Common myeloid progenitor, CD34-positive (primary cell): ENCODE measurements at regions not wholly inside any gene's neighbourhood (a gene's known extent, or its start where the extent isn't known, plus 50 kb on each side); places are given as distances from the start of the nearest gene placed in this dataset.

Experiments used
- CTCF ChIA-PET: fragments of 350-600 bp; sonication (Branson Sonifier 250); formaldehyde crosslinking; loops from one replicate; lab custom pipeline; 2021; ENCODE audit warnings: antibody characterized with exemption; lab: Charles Lee
- POLR2A ChIA-PET: fragments of 350-600 bp; sonication (Branson Sonifier 250); formaldehyde crosslinking; loops from one replicate; lab custom pipeline; 2021; ENCODE audit warnings: antibody characterized with exemption; lab: Charles Lee
- DNase-seq, 3 donors: peaks; one replicate each; pipeline versions ENCODE4 v3.0.0 to v3.0.0-alpha.2; 2013
- H3K27ac ChIP-seq, 2 experiments: 1 replicate in 1 of 2; 2 replicates in 1 of 2; pipeline ENCODE4 v1.7.0; 2013; ENCODE audit warnings: inconsistent platforms in 2 of 2, low read length in 2 of 2, mild to moderate bottlenecking in 2 of 2, low read depth in 1 of 2, moderate library complexity in 1 of 2; ENCODE audit not compliant: severe bottlenecking in 2 of 2, insufficient read depth in 1 of 2, poor library complexity in 1 of 2
- H3K27me3 ChIP-seq, 5 experiments: replicated peaks in 2 of 5; 1 replicate in 3 of 5; 2 replicates in 2 of 5; pipeline versions ENCODE4 v1.6.1 to v1.7.0; 2013; ENCODE audit warnings: low read length in 4 of 5, mild to moderate bottlenecking in 2 of 5, moderate library complexity in 2 of 5, inconsistent platforms in 1 of 5; ENCODE audit not compliant: insufficient read depth in 5 of 5, control insufficient read depth in 4 of 5
- H3K36me3 ChIP-seq, 4 experiments: 1 replicate in 2 of 4; 2 replicates in 2 of 4; pipeline versions ENCODE4 v1.6.1 to v1.7.0; 2013; ENCODE audit warnings: low read length in 3 of 4, control low read depth in 1 of 4, mild to moderate bottlenecking in 1 of 4; ENCODE audit not compliant: control insufficient read depth in 4 of 4, insufficient read depth in 4 of 4
- H3K4me1 ChIP-seq, 4 experiments: 1 replicate in 3 of 4; 2 replicates in 1 of 4; pipeline versions ENCODE4 v1.6.1 to v1.7.1; 2013; ENCODE audit warnings: low read length in 3 of 4, mild to moderate bottlenecking in 3 of 4, control low read depth in 1 of 4, inconsistent platforms in 1 of 4, moderate library complexity in 1 of 4; ENCODE audit not compliant: control insufficient read depth in 4 of 4, insufficient read depth in 4 of 4; ENCODE audit errors: control extremely low read depth in 1 of 4
- H3K4me3 ChIP-seq, 7 experiments: 1 replicate in 4 of 7; 2 replicates in 3 of 7; pipeline versions ENCODE4 v1.5.1 to v1.7.0; 2013; ENCODE audit warnings: mild to moderate bottlenecking in 7 of 7, low read length in 6 of 7, moderate library complexity in 6 of 7, inconsistent platforms in 2 of 7, low read depth in 2 of 7, control low read depth in 1 of 7; ENCODE audit not compliant: insufficient read depth in 4 of 7, control insufficient read depth in 1 of 7; ENCODE audit errors: extremely low read depth in 1 of 7
- H3K9me3 ChIP-seq, 5 experiments: 1 replicate in 4 of 5; 2 replicates in 1 of 5; pipeline versions ENCODE4 v1.6.1 to v1.7.1; 2013; ENCODE audit warnings: low read length in 4 of 5, mild to moderate bottlenecking in 2 of 5, inconsistent platforms in 1 of 5, low read depth in 1 of 5, moderate library complexity in 1 of 5; ENCODE audit not compliant: control insufficient read depth in 4 of 5, insufficient read depth in 2 of 5; ENCODE audit errors: control extremely low read depth in 1 of 5
- WGBS: methylation state at CpG from one replicate; pipeline ENCODE4 v1.1.5; 2013; ENCODE audit not compliant: insufficient coverage; 5-methylcytosine and 5-hydroxymethylcytosine counted together

- no peaks in the 10 kb centered on the region for H3K9me3 ChIP-seq
- H3K27me3 ChIP-seq, result peaks cover 0 to 4% (median 0%) of the 10 kb centered on the region in 5 experiments
- H3K4me3 ChIP-seq, result no peak overlapping the region
- no peaks in the 10 kb centered on the region for H3K4me1 ChIP-seq
- DNase-seq, result no peak
- no peak overlapping the region for H3K27ac ChIP-seq
- WGBS, result 100% methylated on average over 1 of the region's 3 CpGs
- ChIA-PET POLR2A (no interaction called here), CTCF (no interaction called here)
- no peaks in the 10 kb centered on the region for H3K36me3 ChIP-seq
Observed at GRCh38 chr1:14302025-14302424, 296.5 kb upstream of the KAZN start.

GRCh38 chr1:14303011-14303410, 295.5 kb upstream of the KAZN start:
- Histone ChIP-seq H3K27me3 (peaks cover 0 to 4% (median 0%) of the 10 kb centered on the region in 5 experiments), H3K36me3 (no peaks in the 10 kb centered on the region), H3K27ac (no peak overlapping the region), H3K4me3 (no peak overlapping the region), H3K4me1 (no peaks in the 10 kb centered on the region), H3K9me3 (no peaks in the 10 kb centered on the region)
- no peak for DNase-seq
- CTCF ChIA-PET, result no interaction called here
- POLR2A ChIA-PET, result no interaction called here
- 85% methylated on average over 4 of the region's 5 CpGs for WGBS

DNA sequence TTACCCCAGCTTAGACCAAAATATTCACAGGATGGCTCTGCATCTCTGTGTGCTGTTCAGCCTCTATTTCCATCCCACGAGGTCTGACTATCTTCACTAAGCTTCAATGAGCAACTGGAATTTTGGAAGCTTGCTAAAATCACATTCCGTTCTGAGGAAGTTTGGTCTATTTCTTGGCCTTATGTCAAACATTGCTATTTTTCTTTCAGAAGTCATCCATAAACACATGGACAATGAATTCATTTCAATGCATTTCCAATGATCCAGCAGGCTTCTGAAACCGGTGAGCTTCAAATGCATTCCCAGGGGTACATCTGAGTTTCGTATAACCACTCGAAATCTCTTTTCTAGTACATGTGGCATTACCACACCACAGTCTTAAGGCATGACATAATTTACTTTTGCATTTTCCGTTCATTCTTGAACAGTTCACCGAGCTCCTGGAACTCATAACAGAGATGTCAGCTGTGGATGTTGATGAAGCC, 294.1 kb upstream of the KAZN start:
- peaks cover 0 to 4% (median 0%) of the 10 kb centered on the region in 5 experiments for H3K27me3 ChIP-seq
- 97% methylated on average over 5 of the region's 7 CpGs for WGBS
- no peak overlapping the region for H3K4me3 ChIP-seq
- CTCF ChIA-PET, result no interaction called here
- no peaks in the 10 kb centered on the region for H3K36me3 ChIP-seq
- no peak overlapping the region for H3K27ac ChIP-seq
- no peak for DNase-seq
- POLR2A ChIA-PET, result no interaction called here
- no peaks in the 10 kb centered on the region for H3K9me3 ChIP-seq
- no peaks in the 10 kb centered on the region for H3K4me1 ChIP-seq

DNA sequence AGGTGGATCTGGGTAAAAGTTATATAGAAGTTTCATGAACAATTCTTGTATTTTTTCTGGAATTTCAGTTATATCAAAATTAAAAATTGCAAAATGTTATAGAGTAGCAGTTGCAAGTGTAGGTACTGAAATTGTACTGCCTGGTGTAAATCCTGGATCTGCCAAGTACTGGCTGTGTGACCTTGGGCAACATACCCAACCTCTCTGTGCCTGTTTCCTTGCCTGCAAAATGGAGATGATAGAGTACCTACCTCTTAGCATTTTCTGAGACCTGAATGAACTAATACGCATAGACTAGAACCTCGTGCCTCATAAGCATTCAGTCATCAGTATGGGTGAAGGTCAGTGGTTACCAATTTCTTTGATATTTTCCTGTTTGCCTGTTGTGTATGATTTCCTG, 290.0 kb upstream of the KAZN start:
- DNase-seq, result no peak
- peaks cover 0 to 4% (median 0%) of the 10 kb centered on the region in 5 experiments for H3K9me3 ChIP-seq
- ChIA-PET CTCF (no interaction called here), POLR2A (no interaction called here)
- H3K4me1 ChIP-seq, result no peaks in the 10 kb centered on the region
- WGBS, result 100% methylated on average over 1 of the region's 2 CpGs
- peaks cover 0 to 2% (median 0%) of the 10 kb centered on the region in 5 experiments for H3K27me3 ChIP-seq
- no peak overlapping the region for H3K27ac ChIP-seq
- H3K36me3 ChIP-seq, result no peaks in the 10 kb centered on the region
- no peak overlapping the region for H3K4me3 ChIP-seq

DNA sequence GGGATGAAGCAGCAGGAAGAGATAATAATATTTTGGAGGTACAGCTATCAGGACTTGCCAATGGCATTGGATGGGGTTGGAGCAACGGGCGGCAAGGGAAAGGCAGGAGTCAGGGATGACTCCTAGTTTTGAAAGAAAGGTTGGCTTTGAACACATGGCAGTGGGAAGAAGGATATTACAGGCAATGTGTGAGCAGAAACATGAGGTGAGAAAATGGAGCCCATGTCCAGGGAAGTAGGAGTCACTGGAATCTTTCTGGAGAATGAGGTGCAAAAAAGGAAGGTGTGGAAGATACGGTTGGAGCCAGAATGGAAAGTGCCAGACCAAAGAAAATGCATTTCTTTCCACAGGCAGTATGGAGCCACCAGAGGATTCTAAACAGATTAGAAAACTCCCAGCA, 288.5 kb upstream of the KAZN start:
- Histone ChIP-seq H3K36me3 (no peaks in the 10 kb centered on the region), H3K9me3 (peaks cover 0 to 4% (median 0%) of the 10 kb centered on the region in 5 experiments), H3K4me3 (no peak overlapping the region), H3K4me1 (no peaks in the 10 kb centered on the region), H3K27ac (no peak overlapping the region), H3K27me3 (peaks cover 0 to 2% (median 0%) of the 10 kb centered on the region in 5 experiments)
- DNase-seq, result no peak
- WGBS, result 96% methylated on average over 2 of the region's 3 CpGs
- ChIA-PET CTCF (no interaction called here), POLR2A (interaction anchor here (0.6 kb wide), 1 partner anchor 120 kb away, joined by 11 read pairs; no protein-coding TSS in a partner anchor)

DNA sequence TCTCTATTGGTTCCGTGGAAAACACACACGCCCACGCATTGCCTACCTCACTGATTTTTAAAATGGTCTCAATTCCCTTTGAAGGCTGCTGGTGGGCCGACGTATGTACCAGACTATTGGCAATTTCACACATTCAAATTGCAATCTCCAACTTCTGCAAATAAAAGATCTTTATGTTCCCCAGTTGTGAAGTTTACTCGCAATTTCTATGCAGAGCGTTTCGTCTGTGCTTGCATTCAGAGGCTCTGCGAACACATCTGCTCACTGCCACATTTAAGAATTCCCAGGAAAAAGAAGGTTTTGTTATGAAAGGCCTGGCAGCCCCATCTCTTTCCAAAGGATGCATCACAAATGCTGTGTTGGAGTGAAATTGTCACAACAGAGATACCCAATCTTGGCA, 288.0 kb upstream of the KAZN start:
- ChIA-PET POLR2A (no interaction called here), CTCF (no interaction called here)
- DNase-seq, result no peak
- Histone ChIP-seq H3K4me1 (no peaks in the 10 kb centered on the region), H3K36me3 (no peaks in the 10 kb centered on the region), H3K27ac (no peak overlapping the region), H3K27me3 (peaks cover 0 to 2% (median 0%) of the 10 kb centered on the region in 5 experiments), H3K9me3 (peaks cover 0 to 4% (median 0%) of the 10 kb centered on the region in 5 experiments), H3K4me3 (no peak overlapping the region)
- WGBS, result 98% methylated on average over 9 of the region's 9 CpGs

GRCh38 chr1:14313731-14314431, 284.6 kb upstream of the KAZN start:
- Histone ChIP-seq H3K27me3 (peaks cover 0 to 2% (median 0%) of the 10 kb centered on the region in 5 experiments), H3K27ac (no peak overlapping the region), H3K4me1 (no peaks in the 10 kb centered on the region), H3K4me3 (no peak overlapping the region), H3K9me3 (peaks cover 0 to 4% (median 0%) of the 10 kb centered on the region in 5 experiments), H3K36me3 (no peaks in the 10 kb centered on the region)
- POLR2A ChIA-PET, result no interaction called here
- CTCF ChIA-PET, result no interaction called here
- no peak for DNase-seq
- no CpG with 5 or more reads among the region's 1 CpG for WGBS
